ENCODE measurements at regions not wholly inside any gene's neighbourhood (a gene's known extent, or its start where the extent isn't known, plus 50 kb on each side); places are given as distances from the start of the nearest gene placed in this dataset.

DNA sequence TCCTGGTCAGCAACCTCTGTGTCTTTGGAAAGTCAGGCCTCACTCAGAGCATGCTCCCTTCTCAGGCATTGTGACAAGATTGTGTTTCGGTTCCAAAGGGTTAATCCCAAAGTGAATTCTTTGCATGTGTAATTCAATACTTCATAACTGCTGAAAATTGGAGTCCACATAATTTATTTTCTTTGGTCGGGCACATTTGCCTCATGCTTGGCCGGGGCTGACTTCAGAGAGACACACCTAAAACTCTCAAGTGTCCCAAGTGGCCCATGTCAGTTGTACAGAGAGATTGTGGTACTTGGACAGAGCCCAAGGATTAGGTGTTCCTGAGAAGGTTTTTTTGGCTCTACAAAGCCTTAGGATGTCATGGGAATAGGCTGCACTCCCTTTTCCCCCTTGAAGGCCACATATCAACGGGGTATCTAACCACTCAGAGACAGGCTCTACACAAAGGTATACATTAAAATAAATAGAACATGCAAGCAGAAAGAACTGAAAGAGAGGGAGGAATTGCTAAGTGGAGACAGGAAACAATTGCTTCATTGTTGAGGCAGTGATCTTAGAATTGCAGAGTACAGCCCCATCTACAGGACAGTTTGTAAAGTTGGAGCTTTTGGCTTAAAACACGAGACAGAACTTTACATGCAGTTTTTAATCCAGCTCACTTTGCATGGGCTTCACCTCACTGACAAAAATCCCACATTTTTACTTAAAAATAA, 1232.3 kb upstream of the ZEB2 start:
- TF ChIP-seq, protein P1, sequence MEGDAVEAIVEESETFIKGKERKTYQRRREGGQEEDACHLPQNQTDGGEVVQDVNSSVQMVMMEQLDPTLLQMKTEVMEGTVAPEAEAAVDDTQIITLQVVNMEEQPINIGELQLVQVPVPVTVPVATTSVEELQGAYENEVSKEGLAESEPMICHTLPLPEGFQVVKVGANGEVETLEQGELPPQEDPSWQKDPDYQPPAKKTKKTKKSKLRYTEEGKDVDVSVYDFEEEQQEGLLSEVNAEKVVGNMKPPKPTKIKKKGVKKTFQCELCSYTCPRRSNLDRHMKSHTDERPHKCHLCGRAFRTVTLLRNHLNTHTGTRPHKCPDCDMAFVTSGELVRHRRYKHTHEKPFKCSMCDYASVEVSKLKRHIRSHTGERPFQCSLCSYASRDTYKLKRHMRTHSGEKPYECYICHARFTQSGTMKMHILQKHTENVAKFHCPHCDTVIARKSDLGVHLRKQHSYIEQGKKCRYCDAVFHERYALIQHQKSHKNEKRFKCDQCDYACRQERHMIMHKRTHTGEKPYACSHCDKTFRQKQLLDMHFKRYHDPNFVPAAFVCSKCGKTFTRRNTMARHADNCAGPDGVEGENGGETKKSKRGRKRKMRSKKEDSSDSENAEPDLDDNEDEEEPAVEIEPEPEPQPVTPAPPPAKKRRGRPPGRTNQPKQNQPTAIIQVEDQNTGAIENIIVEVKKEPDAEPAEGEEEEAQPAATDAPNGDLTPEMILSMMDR (IDR thresholded peaks at IDR 0.05): peak; percentile 75
- Histone ChIP-seq H3K27me3 (no peaks in the 10 kb centered on the region), H3K27ac (peak overlapping the region; percentile 59), H3K4me3 (peak overlapping the region; percentile 19), H3K36me3 (no peaks in the 10 kb centered on the region), H3K9me3 (no peaks in the 10 kb centered on the region), H3K4me1 (peaks cover 27% of the 10 kb centered on the region)
- intact Hi-C loops (cut with DNase I): no loop called here
- peak; percentile 57 for DNase-seq
- ATAC-seq: peak; percentile 86

DNA sequence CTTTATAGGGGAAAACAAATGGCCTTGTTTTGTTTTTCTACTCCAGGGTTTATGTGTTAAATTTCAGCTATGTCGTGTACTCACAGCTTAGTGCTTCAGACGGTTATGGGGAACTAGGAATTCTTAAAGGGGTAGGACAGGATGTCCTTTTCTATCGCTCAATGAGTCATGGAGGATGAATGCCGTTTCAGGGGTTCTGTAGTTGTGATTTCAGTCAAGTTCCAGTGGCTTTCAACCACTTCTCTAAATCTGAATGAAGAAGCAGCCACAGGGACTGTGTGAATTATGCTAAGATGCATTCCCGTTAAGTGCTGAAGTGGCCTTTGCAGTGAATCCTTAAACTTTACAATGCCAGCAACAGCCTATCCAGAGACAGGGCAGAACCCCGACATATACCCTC, 1231.7 kb upstream of the ZEB2 start:
- H3K9me3 ChIP-seq: no peaks in the 10 kb centered on the region
- no peaks in the 10 kb centered on the region for H3K27me3 ChIP-seq
- DNase-seq: no peak
- intact Hi-C loops (cut with DNase I): no loop called here
- peak overlapping the region; percentile 19 for H3K4me3 ChIP-seq
- peak; percentile 86 for ATAC-seq
- peak overlapping the region; percentile 59 for H3K27ac ChIP-seq
- TF ChIP-seq, protein P1 (IDR thresholded peaks at IDR 0.05): no peak
- H3K4me1 ChIP-seq: peaks cover 27% of the 10 kb centered on the region
- no peaks in the 10 kb centered on the region for H3K36me3 ChIP-seq

DNA sequence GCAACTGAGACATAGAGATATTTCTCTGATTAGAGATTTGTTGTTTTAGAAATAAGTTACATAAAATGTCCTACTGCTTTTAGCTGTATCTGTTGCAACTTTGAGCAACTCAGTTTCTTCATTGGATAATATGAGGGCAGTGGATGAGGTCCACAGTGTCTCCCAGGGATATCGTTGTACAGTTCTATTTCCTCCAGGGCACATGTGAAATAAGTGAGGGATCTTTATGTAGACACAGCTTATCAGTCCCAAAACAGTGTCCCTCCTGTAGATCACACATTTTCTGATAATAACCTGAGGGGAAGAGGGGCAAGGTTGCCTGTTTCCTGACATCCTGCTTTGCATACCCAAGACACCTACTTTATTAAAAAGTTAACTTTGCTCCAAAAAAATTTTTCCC, 1231.2 kb upstream of the ZEB2 start:
- Histone ChIP-seq H3K9me3 (no peaks in the 10 kb centered on the region), H3K4me3 (no peak overlapping the region), H3K27ac (peak overlapping the region; percentile 59), H3K4me1 (peaks cover 27% of the 10 kb centered on the region), H3K27me3 (no peaks in the 10 kb centered on the region), H3K36me3 (no peaks in the 10 kb centered on the region)
- intact Hi-C loops (cut with DNase I): no loop called here
- ATAC-seq (no peak), DNase-seq (no peak)
- TF ChIP-seq, protein P1 (IDR thresholded peaks at IDR 0.05): no peak

DNA sequence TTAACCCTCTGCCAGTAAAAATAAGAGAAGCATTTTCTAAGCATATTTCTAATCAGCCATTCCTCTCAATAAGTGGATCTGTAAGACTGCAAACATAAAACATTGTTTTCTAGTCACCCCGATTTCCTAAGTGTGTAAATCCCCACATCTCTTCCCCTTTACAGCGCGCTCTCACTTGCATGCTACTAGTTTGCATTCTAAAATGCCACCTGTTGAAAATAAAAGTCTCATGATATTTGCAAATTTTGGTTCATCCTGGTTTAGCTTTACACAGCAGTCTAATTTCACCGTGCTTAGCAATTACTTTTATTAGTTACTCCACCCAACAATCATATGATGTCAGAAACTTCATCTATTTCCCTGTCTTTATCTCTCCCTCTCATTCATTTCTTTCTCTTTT, 1230.7 kb upstream of the ZEB2 start:
- TF ChIP-seq, protein P1 (IDR thresholded peaks at IDR 0.05): no peak
- DNase-seq (no peak), ATAC-seq (no peak)
- Histone ChIP-seq H3K4me1 (peaks cover 27% of the 10 kb centered on the region), H3K36me3 (no peaks in the 10 kb centered on the region), H3K4me3 (no peak overlapping the region), H3K27ac (no peak overlapping the region), H3K27me3 (no peaks in the 10 kb centered on the region), H3K9me3 (no peaks in the 10 kb centered on the region)
- intact Hi-C loops (cut with DNase I): no loop called here

DNA sequence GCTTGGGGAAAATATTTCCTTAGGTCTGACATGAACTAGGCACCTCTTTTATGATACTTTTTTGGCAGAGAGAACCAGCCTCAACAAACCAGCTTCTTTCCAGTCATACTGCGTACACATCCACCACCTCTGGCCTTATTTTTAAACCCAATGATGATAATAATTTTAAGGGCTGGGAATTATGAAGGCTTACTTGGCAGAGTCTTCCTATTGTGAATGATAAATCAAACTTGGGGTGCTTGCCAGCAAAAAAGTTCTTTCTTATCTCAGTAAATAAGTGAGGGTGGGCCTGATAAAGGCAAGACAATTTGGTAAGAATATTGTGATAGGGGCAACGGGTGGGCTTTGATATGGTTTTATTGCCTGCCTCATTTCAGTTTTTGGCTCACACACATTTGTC, 1230.2 kb upstream of the ZEB2 start:
- ATAC-seq: no peak
- TF ChIP-seq, protein P1 (IDR thresholded peaks at IDR 0.05): no peak
- H3K27me3 ChIP-seq: no peaks in the 10 kb centered on the region
- H3K9me3 ChIP-seq: no peaks in the 10 kb centered on the region
- no peaks in the 10 kb centered on the region for H3K36me3 ChIP-seq
- no peak overlapping the region for H3K27ac ChIP-seq
- peaks cover 27% of the 10 kb centered on the region for H3K4me1 ChIP-seq
- intact Hi-C loops (cut with DNase I): no loop called here
- H3K4me3 ChIP-seq: no peak overlapping the region
- no peak for DNase-seq

DNA sequence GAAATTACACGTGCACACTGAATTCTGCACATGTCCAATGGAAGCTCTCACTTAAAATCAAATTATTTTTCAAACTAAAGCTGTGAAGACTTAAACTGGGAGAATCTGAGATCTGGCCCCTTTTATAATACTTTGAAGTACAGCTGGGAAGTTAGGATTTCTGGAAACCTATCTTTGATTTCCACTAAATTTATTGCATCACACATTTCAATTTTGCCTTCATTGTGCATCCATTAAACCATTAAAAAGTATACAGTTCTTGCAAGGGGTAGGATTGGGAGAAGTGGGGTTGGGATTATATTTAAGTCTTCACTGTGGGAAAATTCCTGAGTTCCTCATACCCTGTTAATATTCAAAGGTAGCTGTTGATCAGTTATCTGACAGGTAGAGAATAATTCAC, 1229.6 kb upstream of the ZEB2 start:
- intact Hi-C loops (cut with DNase I): no loop called here
- no peaks in the 10 kb centered on the region for H3K27me3 ChIP-seq
- H3K36me3 ChIP-seq: no peaks in the 10 kb centered on the region
- H3K4me3 ChIP-seq: no peak overlapping the region
- TF ChIP-seq, protein P1 (IDR thresholded peaks at IDR 0.05): no peak
- ATAC-seq (no peak), DNase-seq (no peak)
- H3K27ac ChIP-seq: no peak overlapping the region
- H3K9me3 ChIP-seq: no peaks in the 10 kb centered on the region
- H3K4me1 ChIP-seq: peaks cover 27% of the 10 kb centered on the region
